Prostate gland (tissue), 2 donors: ENCODE measurements at regions not wholly inside any gene's neighbourhood (a gene's known extent, or its start where the extent isn't known, plus 50 kb on each side); places are given as distances from the start of the nearest gene placed in this dataset.
A peak's percentile ranks its signal among the peaks of the same experiment; 100 is the strongest.

ENCODE experiments used
- DNase-seq: peaks from one replicate; pipeline ENCODE4 v3.0.0-alpha.2; 2019; ENCODE audit warnings: low spot score
- H3K27ac ChIP-seq, 2 donors: fragments of 200-600 bp; sonication (generic); 2 replicates each; pipeline ENCODE4 v1.5.1; 2017 to 2019
- H3K27me3 ChIP-seq: fragments of 200-600 bp; sonication (generic); replicated peaks from 2 replicates; pipeline ENCODE4 v1.5.1; 2019; ENCODE audit not compliant: insufficient read depth
- H3K36me3 ChIP-seq, 2 donors: fragments of 200-600 bp; sonication (generic); 1 replicate in 1 of 2; 2 replicates in 1 of 2; pipeline versions ENCODE4 v1.5.1 to v1.8.1; 2017 to 2019
- H3K4me1 ChIP-seq: fragments of 200-600 bp; sonication (generic); replicated peaks from 2 replicates; pipeline ENCODE4 v1.5.1; 2019
- H3K4me3 ChIP-seq, 2 donors: fragments of 200-600 bp; sonication (generic); 2 replicates each; pipeline ENCODE4 v1.5.1; 2017 to 2019
- H3K9me3 ChIP-seq: fragments of 200-600 bp; sonication (generic); 2 replicates; pipeline ENCODE4 v1.5.1; 2017
- CTCF ChIP-seq, 4 experiments: fragments of 200-600 bp in 2 of 4; fragments of 450-650 bp in 2 of 4; sonication (generic) in 2 of 4; IDR thresholded peaks; 1 replicate in 3 of 4; 2 replicates in 1 of 4; pipeline ENCODE4 v1.5.1; 2016 to 2019; ENCODE audit warnings: antibody characterized with exemption in 4 of 4, mild to moderate bottlenecking in 2 of 4, moderate library complexity in 2 of 4
- POLR2A ChIP-seq: fragments of 450-650 bp; IDR thresholded peaks from one replicate; pipeline ENCODE4 v1.6.1; 2016; ENCODE audit warnings: antibody characterized with exemption, mild to moderate bottlenecking
- POLR2AphosphoS5 ChIP-seq: sonication (generic); formaldehyde crosslinking; IDR thresholded peaks from one replicate; pipeline ENCODE4 v1.6.1; 2017; ENCODE audit warnings: antibody characterized with exemption
- WGBS: methylation state at CpG from one replicate; pipeline ENCODE4 v1.1.5; 2018; 5-methylcytosine and 5-hydroxymethylcytosine counted together
- intact Hi-C: fragments of 100-400 bp; cut with DNase I; formaldehyde crosslinking; loops from one replicate; pipeline ENCODE4 v1.14.2; 2022

GRCh38 chrX:78886550-78886949, 58.6 kb upstream of the P2RY10 start:
- H3K4me3 ChIP-seq, result no peak overlapping the region
- WGBS, result 18% methylated on average over 5 of the region's 5 CpGs
- intact Hi-C loops, result no loop called here
- no peaks in the 10 kb centered on the region for H3K36me3 ChIP-seq
- H3K27me3 ChIP-seq, result no peaks in the 10 kb centered on the region
- DNase-seq, result no peak
- no peak overlapping the region for H3K27ac ChIP-seq
- TF ChIP-seq POLR2A (no peak), POLR2AphosphoS5 (no peak), CTCF (IDR thresholded peaks at IDR 0.05) (peak in 3 of 4 experiments; percentile 23 to 36 (median 27))
- no peaks in the 10 kb centered on the region for H3K9me3 ChIP-seq
- H3K4me1 ChIP-seq, result no peaks in the 10 kb centered on the region
